ENCODE measurements at regions not wholly inside any gene's neighbourhood (a gene's known extent, or its start where the extent isn't known, plus 50 kb on each side); places are given as distances from the start of the nearest gene placed in this dataset.

- DNase-seq (ENCODE audit: low read depth): no peak
These were observed 314.9 kb upstream of the TSHZ3 start for GRCh38 chr19:31664096-31664495.

- DNase-seq (ENCODE audit: low read depth): no peak
These were observed 315.8 kb upstream of the TSHZ3 start for GRCh38 chr19:31664997-31665396.

GRCh38 chr19:31666126-31666525 lies 316.9 kb upstream of the TSHZ3 start:
- DNase-seq (ENCODE audit: low read depth): no peak

GRCh38 chr19:31667106-31667505 lies 317.9 kb upstream of the TSHZ3 start:
- no peak for DNase-seq (ENCODE audit: low read depth)

- no peak for DNase-seq (ENCODE audit: low read depth)
These were observed 319.7 kb upstream of the TSHZ3 start for GRCh38 chr19:31668921-31669320.

- DNase-seq (ENCODE audit: low read depth): no peak
These were observed 321.7 kb upstream of the TSHZ3 start for GRCh38 chr19:31670931-31671330.

- no peak for DNase-seq (ENCODE audit: low read depth)
These were observed 322.3 kb upstream of the TSHZ3 start for GRCh38 chr19:31671411-31672035.

- DNase-seq (ENCODE audit: low read depth): no peak
These were observed 325.4 kb upstream of the TSHZ3 start for GRCh38 chr19:31674503-31675192.

- DNase-seq (ENCODE audit: low read depth): no peak
These were observed 326.1 kb upstream of the TSHZ3 start for GRCh38 chr19:31675193-31675913.

GRCh38 chr19:31676271-31677004 lies 327.2 kb upstream of the TSHZ3 start:
- no peak for DNase-seq (ENCODE audit: low read depth)

- no peak for DNase-seq (ENCODE audit: low read depth)
These were observed 329.2 kb upstream of the TSHZ3 start for GRCh38 chr19:31678421-31678820.

- DNase-seq (ENCODE audit: low read depth): no peak
These were observed 331.9 kb upstream of the TSHZ3 start for GRCh38 chr19:31681121-31681520.

GRCh38 chr19:31693131-31693932 lies 344.1 kb upstream of the TSHZ3 start:
- DNase-seq (ENCODE audit: low read depth): no peak

GRCh38 chr19:31693933-31694269 lies 344.7 kb upstream of the TSHZ3 start:
- DNase-seq (ENCODE audit: low read depth): no peak

- DNase-seq (ENCODE audit: low read depth): no peak
These were observed 345.5 kb upstream of the TSHZ3 start for GRCh38 chr19:31694761-31695160.

- no peak for DNase-seq (ENCODE audit: low read depth)
These were observed 350.2 kb upstream of the TSHZ3 start for GRCh38 chr19:31699421-31699820.

GRCh38 chr19:31701146-31701545 lies 351.9 kb upstream of the TSHZ3 start:
- no peak for DNase-seq (ENCODE audit: low read depth)

GRCh38 chr19:31705656-31706055 lies 356.4 kb upstream of the TSHZ3 start:
- no peak for DNase-seq (ENCODE audit: low read depth)

GRCh38 chr19:31706131-31706530 lies 356.9 kb upstream of the TSHZ3 start:
- DNase-seq (ENCODE audit: low read depth): no peak

- DNase-seq (ENCODE audit: low read depth): no peak
These were observed 357.7 kb upstream of the TSHZ3 start for GRCh38 chr19:31706691-31707620.

- DNase-seq (ENCODE audit: low read depth): no peak
These were observed 359.3 kb upstream of the TSHZ3 start for GRCh38 chr19:31708520-31708919.
